Neutrophil (primary cell): ENCODE measurements at regions not wholly inside any gene's neighbourhood (a gene's known extent, or its start where the extent isn't known, plus 50 kb on each side); places are given as distances from the start of the nearest gene placed in this dataset.

Experiments
- H3K27ac ChIP-seq: fragments of 200-600 bp; sonication (generic); 2 replicates; pipeline ENCODE4 v1.5.1; 2016; ENCODE audit warnings: mild to moderate bottlenecking, moderate library complexity
- H3K27me3 ChIP-seq: fragments of 200-600 bp; sonication (generic); 2 replicates; pipeline ENCODE4 v1.6.0; 2016; ENCODE audit warnings: mild to moderate bottlenecking
- H3K36me3 ChIP-seq: fragments of 200-600 bp; sonication (generic); 2 replicates; pipeline ENCODE4 v1.5.1; 2017
- H3K4me1 ChIP-seq, 2 experiments: fragments of 200-600 bp in 1 of 2; sonication (generic) in 1 of 2; 1 replicate in 1 of 2; 2 replicates in 1 of 2; pipeline versions ENCODE4 v1.5.1 to v1.6.1; 2013 to 2016; ENCODE audit warnings: low read depth in 1 of 2, low read length in 1 of 2, mild to moderate bottlenecking in 1 of 2, moderate library complexity in 1 of 2; ENCODE audit not compliant: control insufficient read depth in 1 of 2, insufficient read depth in 1 of 2
- H3K4me3 ChIP-seq, 2 experiments: fragments of 200-600 bp in 1 of 2; sonication (generic) in 1 of 2; 1 replicate in 1 of 2; 2 replicates in 1 of 2; pipeline ENCODE4 v1.5.1; 2013 to 2016; ENCODE audit warnings: low read depth in 1 of 2, low read length in 1 of 2, mild to moderate bottlenecking in 1 of 2, moderate library complexity in 1 of 2
- H3K9me3 ChIP-seq: fragments of 200-600 bp; sonication (generic); 2 replicates; pipeline ENCODE4 v1.5.1; 2016
- CTCF ChIP-seq: fragments of 200-600 bp; sonication (generic); IDR thresholded peaks from 2 replicates; pipeline ENCODE4 v1.5.1; 2016; ENCODE audit warnings: antibody characterized with exemption

- H3K27me3 ChIP-seq: no peaks in the 10 kb centered on the region
- H3K9me3 ChIP-seq: no peaks in the 10 kb centered on the region
- H3K36me3 ChIP-seq: no peaks in the 10 kb centered on the region
- no peak overlapping the region for H3K27ac ChIP-seq
- TF ChIP-seq CTCF: no peak
- H3K4me3 ChIP-seq: no peak overlapping the region
- no peaks in the 10 kb centered on the region for H3K4me1 ChIP-seq
These were observed 558.2 kb downstream of the FLRT2 start for GRCh38 chr14:86088156-86088555.

- Histone ChIP-seq H3K27ac (no peak overlapping the region), H3K9me3 (no peaks in the 10 kb centered on the region), H3K4me3 (no peak overlapping the region), H3K4me1 (no peaks in the 10 kb centered on the region), H3K36me3 (no peaks in the 10 kb centered on the region), H3K27me3 (no peaks in the 10 kb centered on the region)
- no peak for TF ChIP-seq CTCF
These were observed 557.4 kb downstream of the FLRT2 start for GRCh38 chr14:86087377-86087776.

- Histone ChIP-seq H3K27ac (no peak overlapping the region), H3K36me3 (no peaks in the 10 kb centered on the region), H3K4me3 (no peak overlapping the region), H3K9me3 (no peaks in the 10 kb centered on the region), H3K27me3 (no peaks in the 10 kb centered on the region), H3K4me1 (no peaks in the 10 kb centered on the region)
- TF ChIP-seq CTCF: no peak
These were observed 557.0 kb downstream of the FLRT2 start for GRCh38 chr14:86086962-86087361.

GRCh38 chr14:86084097-86084496, 554.2 kb downstream of the FLRT2 start:
- no peaks in the 10 kb centered on the region for H3K36me3 ChIP-seq
- no peak overlapping the region for H3K4me3 ChIP-seq
- no peaks in the 10 kb centered on the region for H3K4me1 ChIP-seq
- no peak for TF ChIP-seq CTCF
- H3K9me3 ChIP-seq: no peaks in the 10 kb centered on the region
- no peak overlapping the region for H3K27ac ChIP-seq
- no peaks in the 10 kb centered on the region for H3K27me3 ChIP-seq

- Histone ChIP-seq H3K27me3 (no peaks in the 10 kb centered on the region), H3K9me3 (no peaks in the 10 kb centered on the region), H3K27ac (no peak overlapping the region), H3K36me3 (no peaks in the 10 kb centered on the region), H3K4me3 (no peak overlapping the region), H3K4me1 (no peaks in the 10 kb centered on the region)
- no peak for TF ChIP-seq CTCF
These were observed 553.7 kb downstream of the FLRT2 start for GRCh38 chr14:86083616-86084015.
